ENCODE measurements at regions not wholly inside any gene's neighbourhood (a gene's known extent, or its start where the extent isn't known, plus 50 kb on each side); places are given as distances from the start of the nearest gene placed in this dataset.

DNA sequence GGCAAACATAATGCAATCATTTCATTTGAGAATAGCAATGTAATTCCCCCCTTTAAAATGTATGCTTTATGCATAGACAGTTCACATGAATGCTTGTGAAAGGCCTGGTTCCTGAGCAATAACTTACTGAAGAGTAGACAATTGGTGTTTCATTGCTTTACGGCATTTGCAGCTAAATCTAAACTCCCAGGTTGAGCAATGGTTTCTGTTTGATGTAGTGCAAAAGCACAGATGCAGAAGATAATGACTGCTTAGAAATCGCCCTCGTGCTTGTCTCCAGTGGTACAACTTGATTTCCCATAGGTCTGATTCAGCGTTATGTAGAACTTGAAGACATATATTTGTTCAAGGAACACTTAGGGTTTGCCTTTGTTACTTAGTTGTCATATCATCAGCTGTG is 1018.3 kb downstream of the DIAPH3 start:
- H3K4me3 ChIP-seq (replicated peaks; ENCODE audit: low read depth, low read length), result no peak overlapping the region
- no peak for DNase-seq (ENCODE audit: extremely low read depth, low read depth)
- TF ChIP-seq, protein P1, sequence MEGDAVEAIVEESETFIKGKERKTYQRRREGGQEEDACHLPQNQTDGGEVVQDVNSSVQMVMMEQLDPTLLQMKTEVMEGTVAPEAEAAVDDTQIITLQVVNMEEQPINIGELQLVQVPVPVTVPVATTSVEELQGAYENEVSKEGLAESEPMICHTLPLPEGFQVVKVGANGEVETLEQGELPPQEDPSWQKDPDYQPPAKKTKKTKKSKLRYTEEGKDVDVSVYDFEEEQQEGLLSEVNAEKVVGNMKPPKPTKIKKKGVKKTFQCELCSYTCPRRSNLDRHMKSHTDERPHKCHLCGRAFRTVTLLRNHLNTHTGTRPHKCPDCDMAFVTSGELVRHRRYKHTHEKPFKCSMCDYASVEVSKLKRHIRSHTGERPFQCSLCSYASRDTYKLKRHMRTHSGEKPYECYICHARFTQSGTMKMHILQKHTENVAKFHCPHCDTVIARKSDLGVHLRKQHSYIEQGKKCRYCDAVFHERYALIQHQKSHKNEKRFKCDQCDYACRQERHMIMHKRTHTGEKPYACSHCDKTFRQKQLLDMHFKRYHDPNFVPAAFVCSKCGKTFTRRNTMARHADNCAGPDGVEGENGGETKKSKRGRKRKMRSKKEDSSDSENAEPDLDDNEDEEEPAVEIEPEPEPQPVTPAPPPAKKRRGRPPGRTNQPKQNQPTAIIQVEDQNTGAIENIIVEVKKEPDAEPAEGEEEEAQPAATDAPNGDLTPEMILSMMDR (IDR thresholded peaks at IDR 0.05; ENCODE audit: low read depth, low read length, missing control alignments), result no peak

DNA sequence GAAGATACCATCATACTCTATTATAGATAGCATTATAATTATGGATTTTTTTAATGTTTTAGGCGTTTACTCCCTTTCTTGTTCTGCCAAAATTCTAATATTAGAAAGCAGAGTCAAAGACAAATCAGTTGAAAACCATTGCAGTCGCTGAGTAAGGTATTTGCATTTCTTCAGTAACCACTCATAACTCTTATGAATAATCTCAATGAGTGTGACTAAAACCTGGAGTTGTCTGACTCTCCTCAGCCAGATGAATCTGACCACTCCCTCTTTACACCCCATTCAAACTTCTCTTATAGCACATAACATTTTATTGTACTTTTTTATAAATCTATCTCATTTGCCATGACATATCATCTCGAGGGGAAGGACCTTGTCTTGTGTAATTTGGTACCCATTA is 1006.5 kb downstream of the DIAPH3 start:
- no peak overlapping the region for H3K4me3 ChIP-seq (replicated peaks; ENCODE audit: low read depth, low read length)
- no peak for DNase-seq (ENCODE audit: extremely low read depth, low read depth)
- TF ChIP-seq, protein P1 (IDR thresholded peaks at IDR 0.05; ENCODE audit: low read depth, low read length, missing control alignments), result no peak

DNA sequence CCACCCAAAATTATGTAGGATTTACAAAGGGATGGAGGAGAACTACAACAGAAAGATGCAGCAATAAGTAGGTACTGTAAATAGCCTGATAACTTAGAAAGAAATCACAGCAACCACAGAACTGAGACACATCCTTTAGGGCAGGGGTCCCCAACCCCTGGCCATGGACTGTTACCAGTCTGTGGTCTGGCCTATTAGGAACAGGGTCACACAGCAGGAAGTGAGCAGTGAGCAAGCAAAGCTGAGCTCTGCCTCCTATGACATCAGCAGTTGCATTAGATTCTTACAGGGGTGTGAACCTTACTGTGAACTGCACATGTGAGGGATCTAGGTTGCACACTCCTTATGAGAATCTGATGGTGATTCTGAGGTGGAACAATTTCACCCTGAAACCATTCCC is 997.6 kb downstream of the DIAPH3 start:
- TF ChIP-seq, protein P1 (IDR thresholded peaks at IDR 0.05; ENCODE audit: low read depth, low read length, missing control alignments), result no peak
- no peak overlapping the region for H3K4me3 ChIP-seq (replicated peaks; ENCODE audit: low read depth, low read length)
- no peak for DNase-seq (ENCODE audit: extremely low read depth, low read depth)

DNA sequence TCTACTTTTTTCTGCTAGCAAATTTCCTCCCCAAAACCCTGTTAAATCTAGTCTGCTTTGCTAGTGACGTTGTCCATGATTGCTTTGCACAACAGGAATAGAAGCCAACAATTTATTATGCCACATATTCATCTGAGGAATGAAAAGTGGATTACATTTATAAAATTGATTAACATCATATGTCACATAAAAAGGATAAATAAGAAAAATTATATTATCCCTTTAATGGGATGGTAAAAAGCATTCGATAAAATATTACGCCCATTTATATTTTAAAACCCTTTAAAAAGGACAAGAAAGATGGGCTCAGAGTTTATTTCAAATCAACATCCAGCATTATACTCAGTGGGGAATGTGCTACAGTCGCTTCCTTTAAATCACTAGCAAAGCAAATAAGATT is 991.7 kb downstream of the DIAPH3 start:
- no peak overlapping the region for H3K4me3 ChIP-seq (replicated peaks; ENCODE audit: low read depth, low read length)
- TF ChIP-seq, protein P1 (IDR thresholded peaks at IDR 0.05; ENCODE audit: low read depth, low read length, missing control alignments), result no peak
- DNase-seq (ENCODE audit: extremely low read depth, low read depth), result no peak

DNA sequence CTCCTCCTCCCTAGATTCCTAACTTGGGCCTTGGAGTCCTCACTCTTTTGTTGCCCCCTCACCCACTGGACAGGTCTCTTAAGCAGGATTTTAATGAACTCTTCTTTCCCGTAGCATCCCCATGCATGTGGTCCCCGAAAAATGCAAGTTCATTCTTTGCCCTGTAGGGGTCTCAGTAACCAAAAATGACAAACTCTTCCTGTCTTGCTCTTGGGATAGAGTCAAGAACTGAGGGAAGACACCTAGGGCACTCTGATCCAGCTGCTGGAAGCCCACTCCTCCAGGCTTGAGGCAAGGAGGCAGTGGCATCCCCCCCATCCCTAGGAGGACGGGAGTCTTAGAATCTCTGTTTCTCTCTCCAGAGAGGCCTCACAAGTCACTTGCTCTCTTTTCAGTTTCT is 987.0 kb downstream of the DIAPH3 start:
- no peak overlapping the region for H3K4me3 ChIP-seq (replicated peaks; ENCODE audit: low read depth, low read length)
- TF ChIP-seq, protein P1 (IDR thresholded peaks at IDR 0.05; ENCODE audit: low read depth, low read length, missing control alignments), result no peak
- DNase-seq (ENCODE audit: extremely low read depth, low read depth), result no peak

DNA sequence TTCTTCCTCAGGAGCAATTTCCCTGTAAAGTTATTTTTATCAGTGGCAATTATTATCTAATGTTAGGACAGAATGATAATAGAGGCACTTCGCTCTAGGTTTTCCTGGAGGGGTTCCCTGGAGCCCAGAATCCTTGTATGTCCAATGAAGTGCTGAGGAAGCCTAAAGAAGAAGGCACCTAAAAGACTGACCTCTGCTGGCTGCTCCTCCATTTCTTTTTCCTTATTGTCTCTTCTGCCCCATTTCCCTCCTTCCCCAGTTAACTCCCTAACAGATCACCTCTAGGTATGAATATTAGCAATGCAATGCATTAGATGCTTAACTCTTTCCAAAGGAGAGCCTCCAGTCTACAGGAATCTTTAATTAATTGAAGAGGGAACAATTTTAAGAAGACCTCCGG is 985.4 kb downstream of the DIAPH3 start:
- DNase-seq (ENCODE audit: extremely low read depth, low read depth), result no peak
- no peak overlapping the region for H3K4me3 ChIP-seq (replicated peaks; ENCODE audit: low read depth, low read length)
- TF ChIP-seq, protein P1 (IDR thresholded peaks at IDR 0.05; ENCODE audit: low read depth, low read length, missing control alignments), result no peak

DNA sequence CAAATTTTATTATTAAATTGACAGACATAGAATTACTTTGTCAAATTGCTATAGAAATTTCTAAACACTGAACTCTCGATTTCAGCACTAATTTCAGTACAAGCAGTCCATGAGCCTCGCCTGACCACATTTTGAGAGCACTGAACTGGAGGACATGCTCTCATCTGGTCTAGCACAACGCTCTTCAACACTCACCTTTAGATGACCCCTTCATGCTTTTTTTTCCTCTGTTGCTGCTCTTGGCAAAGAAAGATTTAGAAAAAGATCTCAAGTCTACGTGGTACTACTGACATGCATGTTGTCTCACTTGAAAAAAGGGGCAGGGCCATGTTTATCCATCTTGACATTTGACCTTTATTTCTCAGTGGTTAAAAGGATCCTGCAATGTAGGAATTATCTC is 981.5 kb downstream of the DIAPH3 start:
- TF ChIP-seq, protein P1 (IDR thresholded peaks at IDR 0.05; ENCODE audit: low read depth, low read length, missing control alignments), result no peak
- DNase-seq (ENCODE audit: extremely low read depth, low read depth), result no peak
- no peak overlapping the region for H3K4me3 ChIP-seq (replicated peaks; ENCODE audit: low read depth, low read length)
